Amniotic stem cell (primary cell): ENCODE measurements at regions not wholly inside any gene's neighbourhood (a gene's known extent, or its start where the extent isn't known, plus 50 kb on each side); places are given as distances from the start of the nearest gene placed in this dataset.

ENCODE experiments used
- DNase-seq: peaks from one replicate; lab custom pipeline; 2025; lab: John Stamatoyannopoulos, UW

- DNase-seq = no peak
Measured at GRCh38 chr6:98463038-98464000, 371.1 kb upstream of the POU3F2 start.

- DNase-seq = no peak
Measured at GRCh38 chr6:98467091-98467490, 367.3 kb upstream of the POU3F2 start.

- no peak for DNase-seq
Measured at GRCh38 chr6:98467902-98468301, 366.5 kb upstream of the POU3F2 start.

GRCh38 chr6:98469141-98469540, 365.2 kb upstream of the POU3F2 start:
- DNase-seq = no peak

- no peak for DNase-seq
Measured at GRCh38 chr6:98470821-98471220, 363.6 kb upstream of the POU3F2 start.

GRCh38 chr6:98471444-98471843, 362.9 kb upstream of the POU3F2 start:
- no peak for DNase-seq

- no peak for DNase-seq
Measured at GRCh38 chr6:98477231-98477630, 357.1 kb upstream of the POU3F2 start.

GRCh38 chr6:98484696-98485095, 349.7 kb upstream of the POU3F2 start:
- no peak for DNase-seq

GRCh38 chr6:98485593-98485992, 348.8 kb upstream of the POU3F2 start:
- no peak for DNase-seq

GRCh38 chr6:98486057-98486456, 348.3 kb upstream of the POU3F2 start:
- DNase-seq = no peak

- DNase-seq = no peak
Measured at GRCh38 chr6:98487612-98488011, 346.8 kb upstream of the POU3F2 start.

GRCh38 chr6:98498144-98498775, 336.1 kb upstream of the POU3F2 start:
- no peak for DNase-seq

GRCh38 chr6:98498866-98499265, 335.5 kb upstream of the POU3F2 start:
- no peak for DNase-seq

- DNase-seq = no peak
Measured at GRCh38 chr6:98514073-98514720, 320.2 kb upstream of the POU3F2 start.

GRCh38 chr6:98514796-98515195, 319.6 kb upstream of the POU3F2 start:
- DNase-seq = no peak

- DNase-seq = no peak
Measured at GRCh38 chr6:98516206-98516605, 318.2 kb upstream of the POU3F2 start.

GRCh38 chr6:98516866-98517265, 317.5 kb upstream of the POU3F2 start:
- DNase-seq = no peak

GRCh38 chr6:98525860-98526259, 308.5 kb upstream of the POU3F2 start:
- DNase-seq = no peak

- DNase-seq = no peak
Measured at GRCh38 chr6:98526465-98526864, 307.9 kb upstream of the POU3F2 start.

- DNase-seq = no peak
Measured at GRCh38 chr6:98529364-98529763, 305.0 kb upstream of the POU3F2 start.

GRCh38 chr6:98530732-98531131, 303.6 kb upstream of the POU3F2 start:
- no peak for DNase-seq

- no peak for DNase-seq
Measured at GRCh38 chr6:98532004-98532403, 302.4 kb upstream of the POU3F2 start.

- DNase-seq = no peak
Measured at GRCh38 chr6:98539741-98540140, 294.6 kb upstream of the POU3F2 start.
